HCT116 (cell line): ENCODE measurements at regions not wholly inside any gene's neighbourhood (a gene's known extent, or its start where the extent isn't known, plus 50 kb on each side); places are given as distances from the start of the nearest gene placed in this dataset.

Source experiments
- ATAC-seq: fragments of 200-7000 bp; cut with Tn5 transposase; 2 replicates; pipeline ENCODE4 v1.9.1; 2020; ENCODE audit warnings: mild to moderate bottlenecking, moderate library complexity
- BruUV-seq: library from RNA; stranded (reverse); fragments of 400-500 nt; replicated peaks from 2 replicates; lab custom pipeline; 2021; lab: Mats Ljungman, UMichigan
- CTCF ChIA-PET: fragments of 300-600 bp; sonication (Branson Sonifier 250); formaldehyde crosslinking; loops from one replicate; lab custom pipeline; 2021; ENCODE audit warnings: antibody characterized with exemption; lab: Charles Lee
- POLR2A ChIA-PET: fragments of 300-600, 350-600 bp; sonication (Branson Sonifier 250); formaldehyde crosslinking; loops from one replicate; lab custom pipeline; 2021; ENCODE audit warnings: antibody characterized with exemption; lab: Charles Lee
- RAD21 ChIA-PET, 2 experiments: fragments of 300-600 bp; sonication (Branson Sonifier 250); formaldehyde crosslinking; loops; one replicate each; lab custom pipeline; 2023; ENCODE audit warnings: low total read pairs in 2 of 2; ENCODE audit not compliant: uncharacterized antibody in 2 of 2, unreplicated experiment in 2 of 2, low non-redundant PET in 1 of 2; lab: Charles Lee
- DNase-seq: peaks from one replicate; pipeline ENCODE4 v3.0.0-alpha.2; 2010; ENCODE audit warnings: low read depth, low spot score
- H2AFZ ChIP-seq: fragments of 200-600 bp; shearing (Covaris generic), sonication (generic); 2 replicates; pipeline ENCODE4 v1.6.1; 2017; ENCODE audit warnings: low read depth, mixed run types, mixed read lengths, antibody characterized with exemption, low read length; ENCODE audit not compliant: poor library complexity, severe bottlenecking
- H3K27ac ChIP-seq: 2 replicates; pipeline ENCODE4 v1.5.1; 2012; ENCODE audit warnings: low read depth, low read length
- H3K27me3 ChIP-seq: fragments of 200-600 bp; sonication (generic); 2 replicates; pipeline ENCODE4 v1.6.1; 2016; ENCODE audit warnings: mixed run types, low read length, mixed read lengths; ENCODE audit not compliant: insufficient read depth
- H3K36me3 ChIP-seq, 2 experiments: fragments of 200-500 bp in 1 of 2; fragments of 200-600 bp in 1 of 2; sonication (Bioruptor generic) in 1 of 2; sonication (generic) in 1 of 2; 2 replicates each; pipeline versions ENCODE4 v1.5.1 to v1.6.1; 2014 to 2016; ENCODE audit warnings: low read length in 2 of 2, inconsistent platforms in 1 of 2, mixed read lengths in 1 of 2, mixed run types in 1 of 2; ENCODE audit not compliant: insufficient read depth in 2 of 2, control insufficient read depth in 1 of 2
- H3K4me1 ChIP-seq, 2 experiments: fragments of 200-600 bp in 1 of 2; sonication (generic) in 1 of 2; 2 replicates each; pipeline versions ENCODE4 v1.5.1 to v1.6.1; 2012 to 2017; ENCODE audit warnings: low read length in 2 of 2, inconsistent platforms in 1 of 2, mild to moderate bottlenecking in 1 of 2, mixed read lengths in 1 of 2, mixed run types in 1 of 2, moderate library complexity in 1 of 2; ENCODE audit not compliant: insufficient read depth in 2 of 2, control insufficient read depth in 1 of 2
- H3K4me2 ChIP-seq: fragments of 200-600 bp; sonication (generic); 2 replicates; pipeline ENCODE4 v1.6.1; 2017; ENCODE audit warnings: mixed run types, low read length, mixed read lengths
- H3K4me3 ChIP-seq, 2 experiments: fragments of 200-600 bp in 1 of 2; sonication (generic) in 1 of 2; replicated peaks in 1 of 2; 2 replicates each; pipeline ENCODE4 v1.5.1; 2011 to 2016; ENCODE audit warnings: low read length in 2 of 2, control low read depth in 1 of 2, low read depth in 1 of 2, mild to moderate bottlenecking in 1 of 2, mixed read lengths in 1 of 2, mixed run types in 1 of 2
- H3K79me2 ChIP-seq: fragments of 200-600 bp; sonication (generic); 2 replicates; pipeline ENCODE4 v1.6.1; 2017; ENCODE audit warnings: mild to moderate bottlenecking, mixed run types, low read length, moderate library complexity, mixed read lengths; ENCODE audit not compliant: insufficient read depth
- H3K9ac ChIP-seq: fragments of 200-600 bp; sonication (generic); 2 replicates; pipeline ENCODE4 v1.6.1; 2016; ENCODE audit warnings: low read length, mixed read lengths
- H3K9me2 ChIP-seq: fragments of 200-600 bp; sonication (generic), shearing (Covaris generic); 2 replicates; pipeline ENCODE4 v1.6.1; 2017; ENCODE audit warnings: mixed run types, mild to moderate bottlenecking, moderate library complexity; ENCODE audit not compliant: insufficient read depth
- H3K9me3 ChIP-seq, 2 experiments: fragments of 200-500 bp in 1 of 2; fragments of 200-600 bp in 1 of 2; sonication (Bioruptor generic) in 1 of 2; sonication (generic) in 1 of 2; 2 replicates each; pipeline ENCODE4 v1.6.1; 2014 to 2017; ENCODE audit warnings: low read length in 2 of 2, mixed read lengths in 2 of 2, inconsistent platforms in 1 of 2, low read depth in 1 of 2, mild to moderate bottlenecking in 1 of 2, mixed run types in 1 of 2, moderate library complexity in 1 of 2; ENCODE audit not compliant: control insufficient read depth in 1 of 2, insufficient read depth in 1 of 2
- H4K20me1 ChIP-seq: fragments of 200-600 bp; sonication (generic), shearing (Covaris generic); 2 replicates; pipeline ENCODE4 v1.6.1; 2017; ENCODE audit warnings: mixed run types, mild to moderate bottlenecking, moderate library complexity; ENCODE audit not compliant: insufficient read depth
- ATF3 ChIP-seq: IDR thresholded peaks from 2 replicates; pipeline ENCODE4 v1.6.1; 2012
- CBX3 ChIP-seq: IDR thresholded peaks from 2 replicates; pipeline ENCODE4 v1.6.1; 2012; ENCODE audit warnings: low read depth
- CEBPB ChIP-seq: IDR thresholded peaks from 2 replicates; pipeline ENCODE4 v1.6.1; 2012; ENCODE audit warnings: low read depth
- EGR1 ChIP-seq: IDR thresholded peaks from 2 replicates; pipeline ENCODE4 v1.6.1; 2012; ENCODE audit warnings: low read depth
- EZH2 ChIP-seq: fragments of 200-600 bp; sonication (generic); IDR thresholded peaks from 2 replicates; pipeline ENCODE4 v1.6.1; 2017; ENCODE audit warnings: antibody characterized with exemption, mixed run types
- EZH2phosphoT487 ChIP-seq: fragments of 200-600 bp; IDR thresholded peaks from 2 replicates; pipeline ENCODE4 v1.6.1; 2018; ENCODE audit warnings: antibody characterized with exemption, borderline replicate concordance
- FOSL1 ChIP-seq: IDR thresholded peaks from 2 replicates; pipeline ENCODE4 v1.6.1; 2012; ENCODE audit warnings: low read depth
- JUND ChIP-seq: IDR thresholded peaks from 2 replicates; pipeline ENCODE4 v1.6.1; 2012
- MAX ChIP-seq: IDR thresholded peaks from 2 replicates; pipeline ENCODE4 v1.6.1; 2012
- POLR2A ChIP-seq: IDR thresholded peaks from 2 replicates; pipeline ENCODE4 v1.7.0; 2011; ENCODE audit warnings: borderline replicate concordance; ENCODE audit not compliant: insufficient read depth, insufficient read length; ENCODE audit errors: extremely low read depth
- RAD21 ChIP-seq: IDR thresholded peaks from 2 replicates; pipeline ENCODE4 v1.6.1; 2012; ENCODE audit warnings: low read depth, mild to moderate bottlenecking
- REST ChIP-seq: IDR thresholded peaks from 2 replicates; pipeline ENCODE4 v1.6.1; 2012; ENCODE audit warnings: low read depth
- SP1 ChIP-seq: IDR thresholded peaks from 2 replicates; pipeline ENCODE4 v1.6.1; 2012; ENCODE audit warnings: low read depth
- YY1 ChIP-seq: IDR thresholded peaks from 2 replicates; pipeline ENCODE4 v1.6.1; 2011; ENCODE audit warnings: low read length, low read depth, moderate library complexity, mild to moderate bottlenecking; ENCODE audit not compliant: insufficient replicate concordance; ENCODE audit errors: extremely low read depth
- ZBTB33 ChIP-seq: IDR thresholded peaks from 2 replicates; pipeline ENCODE4 v1.6.1; 2011; ENCODE audit warnings: mild to moderate bottlenecking, low read length, moderate library complexity; ENCODE audit not compliant: insufficient replicate concordance; ENCODE audit errors: extremely low read depth
- ZFX ChIP-seq: fragments of 450-650 bp; IDR thresholded peaks from 2 replicates; pipeline ENCODE4 v1.6.1; 2017
- ZNF274 ChIP-seq: fragments of 200-500 bp; sonication (Bioruptor generic); IDR thresholded peaks from 2 replicates; pipeline ENCODE4 v1.6.1; 2014; ENCODE audit warnings: mild to moderate bottlenecking, low read depth, low read length, inconsistent platforms
- intact Hi-C: fragments of 100-400 bp; cut with micrococcal nuclease; formaldehyde crosslinking; loops from 2 replicates; pipeline ENCODE4 v1.10.0; 2022

GRCh38 chr10:130747356-130747755 is 564.2 kb downstream of the TCERG1L start:
- DNase-seq (no peak), ATAC-seq (no peak)
- H3K4me3 ChIP-seq, result no peak overlapping the region
- no peaks in the 10 kb centered on the region for H3K27me3 ChIP-seq
- H3K9me2 ChIP-seq, result no peaks in the 10 kb centered on the region
- no peak overlapping the region for H3K27ac ChIP-seq
- H3K9ac ChIP-seq, result no peak overlapping the region
- H3K9me3 ChIP-seq, result no peaks in the 10 kb centered on the region
- H3K4me2 ChIP-seq, result no peak overlapping the region
- ChIA-PET POLR2A (no interaction called here), RAD21 (no interaction called here), CTCF (no interaction called here)
- H2AFZ ChIP-seq, result no peak overlapping the region
- no peaks in the 10 kb centered on the region for H3K4me1 ChIP-seq
- H3K79me2 ChIP-seq, result no peaks in the 10 kb centered on the region
- TF ChIP-seq MAX (no peak), CBX3 (no peak), FOSL1 (no peak), EGR1 (no peak), ZFX (no peak), ATF3 (no peak), POLR2A (no peak), RAD21 (no peak), CEBPB (no peak), ZNF274 (no peak), EZH2phosphoT487 (no peak)
- intact Hi-C loops, result no loop called here
- BruUV-seq, result no TSS peak
- H3K36me3 ChIP-seq, result no peaks in the 10 kb centered on the region
- no peaks in the 10 kb centered on the region for H4K20me1 ChIP-seq

- no peaks in the 10 kb centered on the region for H3K9me2 ChIP-seq
- no peaks in the 10 kb centered on the region for H3K79me2 ChIP-seq
- no peak overlapping the region for H3K4me2 ChIP-seq
- POLR2A ChIA-PET, result no interaction called here
- CTCF ChIA-PET, result no interaction called here
- RAD21 ChIA-PET, result no interaction called here
- BruUV-seq, result no TSS peak
- H4K20me1 ChIP-seq, result no peaks in the 10 kb centered on the region
- H3K9ac ChIP-seq, result no peak overlapping the region
- H3K9me3 ChIP-seq, result no peaks in the 10 kb centered on the region
- H3K4me1 ChIP-seq, result no peaks in the 10 kb centered on the region
- intact Hi-C loops, result no loop called here
- no peaks in the 10 kb centered on the region for H3K36me3 ChIP-seq
- H3K27ac ChIP-seq, result no peak overlapping the region
- DNase-seq (no peak), ATAC-seq (no peak)
- no peaks in the 10 kb centered on the region for H3K27me3 ChIP-seq
- no peak overlapping the region for H2AFZ ChIP-seq
- no peak overlapping the region for H3K4me3 ChIP-seq
- TF ChIP-seq JUND (no peak), SP1 (no peak), RAD21 (no peak), MAX (no peak), ATF3 (no peak), EZH2 (no peak), ZBTB33 (no peak), REST (no peak), YY1 (no peak), EZH2phosphoT487 (no peak), ZNF274 (no peak)
These were observed 563.6 kb downstream of the TCERG1L start for GRCh38 chr10:130747946-130748345.
